Keratinocyte (primary cell): ENCODE measurements at regions not wholly inside any gene's neighbourhood (a gene's known extent, or its start where the extent isn't known, plus 50 kb on each side); places are given as distances from the start of the nearest gene placed in this dataset.
"Not testable (repeated sequence)": the region's sequence is repeated elsewhere in the genome, so short reads cannot be mapped to it uniquely, and the experiment has no call there.

ENCODE experiments used
- DNase-seq: peaks from one replicate; pipeline ENCODE4 v3.0.0-alpha.2; 2011; ENCODE audit warnings: low read depth, missing footprints, low spot score
- FAIRE-seq: peaks from 2 replicates; lab custom pipeline; 2011; peaks lifted over from hg19 to GRCh38; lab: Jason Lieb, UNC
- H2AFZ ChIP-seq: 2 replicates; pipeline ENCODE4 v1.6.0; 2012; ENCODE audit warnings: low read length, control low read depth, inconsistent platforms; ENCODE audit not compliant: control insufficient read depth
- H3K27ac ChIP-seq: 2 replicates; pipeline ENCODE4 v1.5.1; 2011; ENCODE audit warnings: low read length; ENCODE audit not compliant: control insufficient read depth, insufficient read depth
- H3K27me3 ChIP-seq: 3 replicates; pipeline ENCODE4 v1.6.0; 2011; ENCODE audit warnings: low read length; ENCODE audit not compliant: control insufficient read depth, insufficient read depth; ENCODE audit errors: extremely low read depth
- H3K36me3 ChIP-seq, 2 experiments: 2 replicates in 1 of 2; 3 replicates in 1 of 2; pipeline ENCODE4 v1.5.1; 2011; ENCODE audit warnings: low read length in 2 of 2, mild to moderate bottlenecking in 1 of 2; ENCODE audit not compliant: control insufficient read depth in 2 of 2, insufficient read depth in 2 of 2; ENCODE audit errors: extremely low read depth in 1 of 2
- H3K4me1 ChIP-seq: 3 replicates; pipeline ENCODE4 v1.5.1; 2011; ENCODE audit warnings: low read length; ENCODE audit not compliant: control insufficient read depth, insufficient read depth; ENCODE audit errors: extremely low read depth
- H3K4me2 ChIP-seq: 3 replicates; pipeline ENCODE4 v1.6.0; 2011; ENCODE audit warnings: low read depth, low read length; ENCODE audit not compliant: control insufficient read depth, insufficient read depth; ENCODE audit errors: extremely low read depth
- H3K4me3 ChIP-seq, 3 experiments: fragments of 200-600 bp in 1 of 3; sonication (generic) in 1 of 3; 2 replicates in 2 of 3; 3 replicates in 1 of 3; pipeline ENCODE4 v1.5.1; 2011 to 2016; ENCODE audit warnings: low read length in 3 of 3, mild to moderate bottlenecking in 3 of 3, control low read depth in 2 of 3, inconsistent platforms in 1 of 3, low read depth in 1 of 3, mixed read lengths in 1 of 3, mixed run types in 1 of 3, moderate library complexity in 1 of 3; ENCODE audit not compliant: control insufficient read depth in 2 of 3, insufficient read depth in 2 of 3; ENCODE audit errors: extremely low read depth in 1 of 3
- H3K79me2 ChIP-seq: 2 replicates; pipeline ENCODE4 v1.6.0; 2012; ENCODE audit warnings: low read length; ENCODE audit not compliant: control insufficient read depth, insufficient read depth
- H3K9ac ChIP-seq: 3 replicates; pipeline ENCODE4 v1.6.0; 2011; ENCODE audit warnings: low read length; ENCODE audit not compliant: control insufficient read depth, insufficient read depth; ENCODE audit errors: extremely low read depth
- H3K9me1 ChIP-seq: 3 replicates; pipeline ENCODE4 v1.6.0; 2011; ENCODE audit warnings: low read length; ENCODE audit not compliant: control insufficient read depth, insufficient read depth; ENCODE audit errors: extremely low read depth
- H3K9me3 ChIP-seq: 2 replicates; pipeline ENCODE4 v1.5.1; 2012; ENCODE audit warnings: low read depth, low read length; ENCODE audit not compliant: control insufficient read depth
- H4K20me1 ChIP-seq: 3 replicates; pipeline ENCODE4 v1.6.0; 2011; ENCODE audit warnings: low read length; ENCODE audit not compliant: control insufficient read depth, insufficient read depth; ENCODE audit errors: extremely low read depth
- EZH2 ChIP-seq: IDR thresholded peaks from one replicate; pipeline ENCODE4 v1.6.1; 2012; ENCODE audit warnings: inconsistent platforms, mild to moderate bottlenecking, low read length, moderate library complexity
- dilution Hi-C: fragments of 300-500 bp; cut with MboI; formaldehyde crosslinking; loops from one replicate; pipeline ENCODE4 v1.7.0; 2020; ENCODE audit warnings: low sequenced_read_pairs; ENCODE audit not compliant: extremely low pct_ligation_motif_present
- TF ChIP-seq, protein P1 (sequence below), 3 experiments: IDR thresholded peaks in 1 of 3; conservative IDR thresholded peaks in 1 of 3; optimal IDR thresholded peaks in 1 of 3; 2 replicates in 2 of 3; 3 replicates in 1 of 3; pipeline versions ENCODE3 to v1.5.1; 2011; ENCODE audit warnings: low read length in 3 of 3, mild to moderate bottlenecking in 3 of 3, moderate library complexity in 2 of 3, control low read depth in 1 of 3, inconsistent platforms in 1 of 3; ENCODE audit not compliant: insufficient read depth in 2 of 3; ENCODE audit errors: extremely low read depth in 1 of 3

DNA sequence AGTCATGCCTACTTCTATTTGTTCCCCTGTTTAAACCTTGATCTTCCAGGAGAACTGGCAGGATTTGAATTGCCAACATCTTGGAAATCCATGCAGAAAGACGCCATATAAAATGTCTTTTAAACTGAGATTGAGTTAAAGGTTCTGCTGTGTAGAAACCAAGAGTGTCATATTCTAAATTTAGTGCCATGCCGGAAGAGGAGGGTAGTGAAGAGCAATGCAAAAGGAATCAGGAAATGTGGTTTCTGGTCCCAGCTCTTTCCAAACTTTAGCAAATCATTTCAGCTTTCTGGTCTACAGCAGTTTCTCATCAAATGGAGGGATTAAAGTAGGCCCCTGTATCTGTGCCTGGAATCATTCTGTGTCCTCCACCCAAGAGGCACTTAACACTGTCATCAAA lies 85.7 kb downstream of the BTG1 start:
- Histone ChIP-seq H3K9ac (no peak overlapping the region), H3K27me3 (no peaks in the 10 kb centered on the region), H3K4me3 (no peak overlapping the region), H3K9me1 (no peaks in the 10 kb centered on the region), H3K36me3 (no peaks in the 10 kb centered on the region), H3K27ac (no peak overlapping the region), H3K79me2 (no peaks in the 10 kb centered on the region), H3K4me2 (peak overlapping the region; percentile 52), H3K4me1 (peaks cover 12% of the 10 kb centered on the region), H2AFZ (peak overlapping the region; percentile 86), H3K9me3 (no peaks in the 10 kb centered on the region), H4K20me1 (no peaks in the 10 kb centered on the region)
- TF ChIP-seq EZH2 = no peak
- TF ChIP-seq, protein P1, sequence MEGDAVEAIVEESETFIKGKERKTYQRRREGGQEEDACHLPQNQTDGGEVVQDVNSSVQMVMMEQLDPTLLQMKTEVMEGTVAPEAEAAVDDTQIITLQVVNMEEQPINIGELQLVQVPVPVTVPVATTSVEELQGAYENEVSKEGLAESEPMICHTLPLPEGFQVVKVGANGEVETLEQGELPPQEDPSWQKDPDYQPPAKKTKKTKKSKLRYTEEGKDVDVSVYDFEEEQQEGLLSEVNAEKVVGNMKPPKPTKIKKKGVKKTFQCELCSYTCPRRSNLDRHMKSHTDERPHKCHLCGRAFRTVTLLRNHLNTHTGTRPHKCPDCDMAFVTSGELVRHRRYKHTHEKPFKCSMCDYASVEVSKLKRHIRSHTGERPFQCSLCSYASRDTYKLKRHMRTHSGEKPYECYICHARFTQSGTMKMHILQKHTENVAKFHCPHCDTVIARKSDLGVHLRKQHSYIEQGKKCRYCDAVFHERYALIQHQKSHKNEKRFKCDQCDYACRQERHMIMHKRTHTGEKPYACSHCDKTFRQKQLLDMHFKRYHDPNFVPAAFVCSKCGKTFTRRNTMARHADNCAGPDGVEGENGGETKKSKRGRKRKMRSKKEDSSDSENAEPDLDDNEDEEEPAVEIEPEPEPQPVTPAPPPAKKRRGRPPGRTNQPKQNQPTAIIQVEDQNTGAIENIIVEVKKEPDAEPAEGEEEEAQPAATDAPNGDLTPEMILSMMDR (optimal IDR thresholded peaks at IDR 0.05 in 1 of 3, IDR thresholded peaks at IDR 0.05 in 1 of 3, conservative IDR thresholded peaks at IDR 0.05 in 1 of 3; ENCODE audit: extremely low read depth in 1 of 3, insufficient read depth in 2 of 3, low read length in 3 of 3) = no peak
- peak; percentile 5 for FAIRE-seq
- dilution Hi-C loops = no loop called here
- no peak for DNase-seq

DNA sequence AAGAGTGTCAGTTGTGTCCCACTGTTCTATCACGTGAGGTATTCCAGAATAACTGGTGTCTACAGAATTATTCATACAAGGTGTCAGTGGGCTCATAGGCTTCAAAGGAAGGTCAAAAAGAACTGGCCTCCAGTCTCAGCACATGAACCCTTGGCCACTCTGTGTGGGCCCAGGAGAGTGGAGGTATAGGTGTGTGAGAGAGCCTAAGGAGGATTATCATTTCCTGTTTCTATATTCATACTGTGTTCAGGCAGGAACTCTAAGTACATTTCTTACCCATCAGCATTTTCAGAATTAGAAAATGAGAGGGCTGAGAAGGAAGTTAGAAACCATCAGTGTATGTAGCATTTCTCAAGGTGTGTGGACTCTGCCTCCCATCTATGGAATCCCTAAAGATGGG lies 87.0 kb downstream of the BTG1 start:
- Histone ChIP-seq H3K36me3 (no peaks in the 10 kb centered on the region), H3K4me1 (peaks cover 10% of the 10 kb centered on the region), H3K27me3 (no peaks in the 10 kb centered on the region), H2AFZ (no peak overlapping the region), H3K4me2 (no peak overlapping the region), H3K9me1 (no peaks in the 10 kb centered on the region), H4K20me1 (no peaks in the 10 kb centered on the region), H3K79me2 (no peaks in the 10 kb centered on the region), H3K9ac (no peak overlapping the region), H3K4me3 (no peak overlapping the region), H3K9me3 (no peaks in the 10 kb centered on the region), H3K27ac (no peak overlapping the region)
- no peak for FAIRE-seq
- dilution Hi-C loops = no loop called here
- TF ChIP-seq, protein P1 (optimal IDR thresholded peaks at IDR 0.05 in 1 of 3, IDR thresholded peaks at IDR 0.05 in 1 of 3, conservative IDR thresholded peaks at IDR 0.05 in 1 of 3; ENCODE audit: extremely low read depth in 1 of 3, insufficient read depth in 2 of 3, low read length in 3 of 3) = no peak
- TF ChIP-seq EZH2 = no peak
- no peak for DNase-seq

DNA sequence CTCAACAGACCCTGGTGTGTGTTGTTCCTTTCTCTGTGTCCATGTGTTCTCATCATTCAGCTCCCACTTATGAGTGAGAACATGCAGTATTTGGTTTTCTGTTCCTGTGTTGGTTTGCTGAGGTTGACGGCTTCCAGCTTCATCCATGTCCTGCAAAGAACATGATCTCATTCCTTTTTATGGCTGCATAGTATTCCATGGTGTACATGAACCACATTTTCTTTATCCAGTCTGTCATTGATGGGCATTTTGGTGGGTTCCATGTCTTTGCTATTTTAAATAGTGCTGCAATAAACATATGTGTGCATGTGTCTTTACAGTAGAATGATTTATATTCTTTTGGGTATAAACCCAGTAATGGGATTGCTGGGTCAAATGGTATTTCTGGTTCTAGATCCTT lies 88.9 kb downstream of the BTG1 start:
- dilution Hi-C loops, H3K79me2 ChIP-seq, H3K4me1 ChIP-seq, H3K9me1 ChIP-seq, H3K9me3 ChIP-seq, H4K20me1 ChIP-seq, FAIRE-seq, H3K4me2 ChIP-seq, DNase-seq, H3K4me3 ChIP-seq, H3K27ac ChIP-seq, H3K27me3 ChIP-seq, H3K9ac ChIP-seq, H2AFZ ChIP-seq, H3K36me3 ChIP-seq: not testable (repeated sequence)
